ENCODE measurements at regions not wholly inside any gene's neighbourhood (a gene's known extent, or its start where the extent isn't known, plus 50 kb on each side); places are given as distances from the start of the nearest gene placed in this dataset.

DNA sequence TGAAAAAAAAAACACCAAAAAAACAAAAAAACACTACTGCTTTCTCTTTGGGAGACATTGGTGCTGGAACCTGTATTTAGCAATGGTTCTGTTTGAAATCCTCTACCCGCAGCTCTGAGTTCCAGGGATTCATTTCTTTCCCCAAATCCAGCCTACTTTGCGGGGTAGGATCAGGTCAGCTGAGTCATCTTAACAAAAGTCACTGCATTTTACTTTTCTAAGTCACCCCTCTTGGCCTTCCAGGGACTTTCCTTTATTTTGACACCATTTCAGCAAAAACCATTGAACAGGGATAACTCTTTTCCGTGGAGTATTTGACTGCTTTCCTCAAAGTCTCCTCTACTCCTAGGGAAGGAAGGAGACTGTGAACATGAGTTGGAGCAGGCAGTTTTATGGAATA lies 837.6 kb downstream of the MAFB start:
- H2AK5ac ChIP-seq (ENCODE audit: low read depth, low read length), result no peak overlapping the region
- POLR2A ChIA-PET (ENCODE audit: partially characterized antibody), result no interaction called here
- no peak overlapping the region for H4K8ac ChIP-seq (ENCODE audit: extremely low read depth, insufficient read depth, low read length)
- CTCF ChIA-PET (ENCODE audit: partially characterized antibody), result interaction anchor here (0.6 to 4.9 kb wide), 9 partner anchors 9 to 1115 kb away, joined by 3 to 24 read pairs (median 4); no protein-coding TSS in a partner anchor
- H2BK120ac ChIP-seq (replicated peaks; ENCODE audit: low read depth, low read length), result no peak overlapping the region
- no peak overlapping the region for H4K5ac ChIP-seq (ENCODE audit: insufficient read length, low read depth, low read length)
- peaks cover 0 to 2% (median 0%) of the 10 kb centered on the region in 4 experiments; a peak in 2 of 7 replicates for H3K27me3 ChIP-seq (replicated peaks in 1 of 4; ENCODE audit: control insufficient read depth in 3 of 4, extremely low read depth in 1 of 4, insufficient read depth in 3 of 4, low read length in 3 of 4)
- no peaks in the 10 kb centered on the region for H3K23me2 ChIP-seq (ENCODE audit: low read depth, low read length)
- H3K9ac ChIP-seq (replicated peaks in 1 of 4; ENCODE audit: extremely low read depth in 1 of 4, low read depth in 3 of 4, low read length in 3 of 4), result no peak overlapping the region
- H3K27ac ChIP-seq (ENCODE audit: low read depth, low read length), result no peak overlapping the region
- H3K23ac ChIP-seq (ENCODE audit: insufficient read length), result no peak overlapping the region
- no peak overlapping the region for H3K4ac ChIP-seq (replicated peaks; ENCODE audit: insufficient read length, low read depth, low read length)
- no peak overlapping the region for H2BK12ac ChIP-seq (ENCODE audit: low read depth, low read length)
- no peak overlapping the region for H2AFZ ChIP-seq (ENCODE audit: low read length)
- no peak overlapping the region for H4K91ac ChIP-seq (replicated peaks; ENCODE audit: insufficient read length, low read length)
- H3K4me3 ChIP-seq (ENCODE audit: extremely low read depth in 1 of 4, insufficient read depth in 2 of 4, low read depth in 3 of 4, low read length in 4 of 4), result no peak overlapping the region
- 76% methylated on average over 3 of the region's 3 CpGs; no CpG with 5 or more reads in 1 of the 2 experiments for WGBS, 2 experiments (ENCODE audit: extremely low coverage in 1 of 2, insufficient coverage in 1 of 2, insufficient read length in 1 of 2, insufficient replicate concordance in 2 of 2, low coverage in 1 of 2, low lambda C conversion rate in 2 of 2, missing lambda C conversion rate in 1 of 2)
- H3K14ac ChIP-seq (ENCODE audit: insufficient read length), result no peak overlapping the region
- FAIRE-seq (no peak), DNase-seq (ENCODE audit: low read depth in 1 of 2, low spot score in 2 of 2) (no peak)
- H2BK15ac ChIP-seq (ENCODE audit: low read length), result no peak overlapping the region
- no peaks in the 10 kb centered on the region for H4K20me1 ChIP-seq (replicated peaks in 1 of 2; ENCODE audit: control insufficient read depth in 1 of 2, insufficient read depth in 2 of 2, low read length in 2 of 2)
- H3K79me2 ChIP-seq (ENCODE audit: control insufficient read depth in 1 of 2, insufficient read depth in 2 of 2, low read length in 2 of 2), result no peaks in the 10 kb centered on the region
- H3K79me1 ChIP-seq (ENCODE audit: low read depth, low read length), result no peaks in the 10 kb centered on the region
- H3K18ac ChIP-seq (ENCODE audit: extremely low read depth, low read length), result no peak overlapping the region
- TF ChIP-seq ZNF274 (IDR thresholded peaks at IDR 0.05; ENCODE audit: borderline replicate concordance, extremely low read depth, low read length) (no peak), CTBP2 (IDR thresholded peaks at IDR 0.05; ENCODE audit: borderline replicate concordance, insufficient read depth, insufficient read length, low read length) (no peak), ATF2 (IDR thresholded peaks at IDR 0.05; ENCODE audit: low read length) (no peak), POU5F1 (IDR thresholded peaks at IDR 0.05; ENCODE audit: low read depth, low read length) (no peak), HDAC6 (IDR thresholded peaks at IDR 0.05; ENCODE audit: low read depth, low read length) (no peak)
- H2BK5ac ChIP-seq (ENCODE audit: low read depth, low read length), result no peak overlapping the region
- H3K36me3 ChIP-seq (ENCODE audit: control insufficient read depth in 2 of 4, insufficient read depth in 4 of 4, low read length in 3 of 4), result no peaks in the 10 kb centered on the region
- no peak overlapping the region for H2BK20ac ChIP-seq (ENCODE audit: low read length)
- no peaks in the 10 kb centered on the region for H3K9me3 ChIP-seq (ENCODE audit: insufficient read depth in 2 of 2, low read depth in 1 of 2, low read length in 1 of 2)
- H3K56ac ChIP-seq (replicated peaks; ENCODE audit: insufficient read length, low read depth, low read length), result no peak overlapping the region
- H3K4me2 ChIP-seq (ENCODE audit: insufficient read depth in 1 of 2, low read depth in 2 of 2, low read length in 2 of 2), result no peak overlapping the region
- peaks cover 2 to 12% (median 7%) of the 10 kb centered on the region in 4 experiments; a peak in 4 of 7 replicates for H3K4me1 ChIP-seq (replicated peaks in 1 of 4; ENCODE audit: control insufficient read depth in 3 of 4, insufficient read depth in 4 of 4, low read length in 3 of 4)
